Osteocyte (in vitro differentiated cells): ENCODE measurements at regions not wholly inside any gene's neighbourhood (a gene's known extent, or its start where the extent isn't known, plus 50 kb on each side); places are given as distances from the start of the nearest gene placed in this dataset.
"Not testable (repeated sequence)": the region's sequence is repeated elsewhere in the genome, so short reads cannot be mapped to it uniquely, and the experiment has no call there.

Experiments used
- DNase-seq: peaks from one replicate; pipeline ENCODE4 v3.0.0; 2021; ENCODE audit warnings: mixed read lengths; ENCODE audit not compliant: unreplicated experiment; ENCODE audit errors: extremely low spot score
- H3K27ac Mint-ChIP-seq: one replicate; pipeline ENCODE4 v1.8.0; 2021; ENCODE audit warnings: mild to moderate bottlenecking, mixed read lengths; ENCODE audit not compliant: unreplicated experiment
- H3K27me3 Mint-ChIP-seq: one replicate; pipeline ENCODE4 v1.8.0; 2021; ENCODE audit warnings: mixed read lengths; ENCODE audit not compliant: unreplicated experiment
- H3K36me3 Mint-ChIP-seq: one replicate; pipeline ENCODE4 v1.8.0; 2021; ENCODE audit warnings: mixed read lengths; ENCODE audit not compliant: unreplicated experiment
- H3K4me1 Mint-ChIP-seq: one replicate; pipeline ENCODE4 v1.8.0; 2021; ENCODE audit warnings: mixed read lengths; ENCODE audit not compliant: unreplicated experiment
- H3K4me3 Mint-ChIP-seq: one replicate; pipeline ENCODE4 v1.8.0; 2021; ENCODE audit warnings: mild to moderate bottlenecking, moderate library complexity, mixed read lengths; ENCODE audit not compliant: unreplicated experiment
- H3K9me3 Mint-ChIP-seq: one replicate; pipeline ENCODE4 v1.8.0; 2021; ENCODE audit warnings: mixed read lengths; ENCODE audit not compliant: unreplicated experiment
- CTCF ChIP-seq: fragments of 200-600 bp; sonication (generic); IDR thresholded peaks from 2 replicates; pipeline ENCODE4 v1.5.0; 2021; ENCODE audit warnings: antibody characterized with exemption, mild to moderate bottlenecking, moderate library complexity

DNA sequence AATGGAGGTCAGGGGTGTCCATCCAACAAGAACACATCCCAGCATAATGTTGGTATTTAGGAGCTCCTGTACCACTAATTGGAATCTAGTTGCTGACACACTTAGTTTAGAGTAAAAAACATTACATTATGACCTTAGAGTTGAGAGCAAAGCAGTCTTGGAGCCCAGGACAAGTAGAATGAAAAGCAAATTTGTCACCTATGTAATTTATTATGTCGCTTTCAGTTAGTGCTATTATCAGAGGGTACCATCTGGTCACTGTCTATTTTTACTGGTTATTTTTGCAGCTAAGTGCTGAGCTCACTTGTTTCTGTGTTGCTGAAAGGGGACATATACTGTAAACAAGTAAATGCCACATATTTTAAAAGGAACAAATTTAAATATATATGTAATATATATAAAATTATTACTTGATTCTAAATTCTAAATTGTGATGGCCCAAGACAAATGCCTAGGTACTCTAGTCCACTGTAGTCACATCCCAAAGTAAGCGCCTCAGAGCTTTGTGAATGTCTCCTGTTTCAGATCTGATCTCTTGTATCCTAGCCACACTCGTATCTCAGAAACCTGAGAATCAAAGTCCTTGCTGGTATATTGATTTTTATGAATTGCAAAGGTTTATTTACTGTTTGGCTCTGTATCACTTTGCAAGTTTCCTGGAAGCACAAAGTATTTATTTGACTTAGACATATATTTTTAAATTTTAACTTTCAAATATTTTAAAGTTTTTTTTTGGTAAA lies 148.6 kb upstream of the MAN1A1 start:
- Mint-ChIP-seq H3K27me3 (peaks cover 7% of the 10 kb centered on the region), H3K27ac (no peak overlapping the region), H3K4me1 (no peaks in the 10 kb centered on the region), H3K36me3 (no peaks in the 10 kb centered on the region), H3K9me3 (no peaks in the 10 kb centered on the region), H3K4me3 (no peak overlapping the region)
- DNase-seq: no peak
- no peak for TF ChIP-seq CTCF

DNA sequence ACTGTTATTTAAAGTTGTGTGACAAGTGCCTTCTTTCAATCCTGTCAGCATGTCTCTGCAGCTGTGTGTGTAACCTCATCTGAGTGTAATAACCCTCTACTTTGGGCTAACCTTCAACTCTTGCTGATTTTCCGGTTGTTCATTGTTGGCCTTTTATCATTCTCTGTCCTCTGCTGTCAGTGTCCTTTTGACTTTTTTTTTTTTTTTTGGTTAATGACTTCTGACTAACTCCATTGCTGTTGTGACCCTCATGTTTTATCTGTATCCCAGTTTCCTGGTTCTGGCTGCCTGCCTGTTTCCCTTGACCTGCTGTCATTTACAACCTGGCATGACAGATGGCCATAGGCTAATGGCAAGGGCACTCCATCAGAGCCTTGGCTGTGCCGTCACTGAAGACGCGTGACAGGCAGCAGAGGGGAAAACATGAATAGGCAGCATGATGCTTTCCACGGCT lies 145.7 kb upstream of the MAN1A1 start:
- Mint-ChIP-seq H3K27me3 (peaks cover 8% of the 10 kb centered on the region), H3K4me3 (no peak overlapping the region), H3K9me3 (no peaks in the 10 kb centered on the region), H3K36me3 (no peaks in the 10 kb centered on the region), H3K4me1 (no peaks in the 10 kb centered on the region), H3K27ac (no peak overlapping the region)
- DNase-seq: no peak
- TF ChIP-seq CTCF: no peak

GRCh38 chr6:119493980-119494379 lies 144.4 kb upstream of the MAN1A1 start:
- Mint-ChIP-seq H3K4me1 (no peaks in the 10 kb centered on the region), H3K4me3 (no peak overlapping the region), H3K27ac (no peak overlapping the region), H3K9me3 (no peaks in the 10 kb centered on the region), H3K27me3 (peaks cover 6% of the 10 kb centered on the region), H3K36me3 (no peaks in the 10 kb centered on the region)
- no peak for TF ChIP-seq CTCF
- no peak for DNase-seq

- H3K4me3 Mint-ChIP-seq, H3K27ac Mint-ChIP-seq, H3K36me3 Mint-ChIP-seq: not testable (repeated sequence)
These were observed 141.6 kb upstream of the MAN1A1 start for GRCh38 chr6:119491112-119491511.

DNA sequence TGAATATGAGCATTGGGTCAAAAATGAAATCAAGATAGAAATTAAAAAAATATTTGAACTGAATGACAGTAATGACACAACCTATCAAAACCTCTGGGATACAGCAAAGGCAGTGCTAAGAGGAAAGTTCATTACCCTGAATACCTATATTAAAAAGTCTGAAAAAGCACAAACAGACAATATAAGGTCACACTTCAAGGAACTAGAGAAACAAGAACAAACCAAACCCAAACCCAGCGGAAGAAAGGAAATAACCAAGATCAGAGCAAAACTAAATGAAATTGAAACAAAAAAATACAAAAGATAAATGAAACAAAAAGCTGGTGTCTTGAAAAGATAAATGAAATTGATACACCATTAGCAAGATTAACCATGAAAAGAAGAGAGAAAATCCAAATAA lies 140.5 kb upstream of the MAN1A1 start:
- not testable (repeated sequence) for H3K27me3 Mint-ChIP-seq

More at GRCh38 chr6:119491112-119491511, 141.6 kb upstream of the MAN1A1 start:
- not testable (repeated sequence) for DNase-seq, H3K9me3 Mint-ChIP-seq, H3K4me1 Mint-ChIP-seq, H3K27me3 Mint-ChIP-seq

GRCh38 chr6:119484598-119484997 lies 135.0 kb upstream of the MAN1A1 start:
- H3K9me3 Mint-ChIP-seq: peaks cover 3% of the 10 kb centered on the region
- no peak for DNase-seq
- H3K27ac Mint-ChIP-seq: no peak overlapping the region
- H3K27me3 Mint-ChIP-seq: peaks cover 6% of the 10 kb centered on the region
- H3K4me1 Mint-ChIP-seq: peaks cover 3% of the 10 kb centered on the region
- no peak overlapping the region for H3K4me3 Mint-ChIP-seq
- no peaks in the 10 kb centered on the region for H3K36me3 Mint-ChIP-seq
- TF ChIP-seq CTCF: no peak

More for the DNA sequence above, 140.5 kb upstream of the MAN1A1 start:
- not testable (repeated sequence) for H3K9me3 Mint-ChIP-seq, H3K4me3 Mint-ChIP-seq, H3K36me3 Mint-ChIP-seq, H3K4me1 Mint-ChIP-seq, DNase-seq, H3K27ac Mint-ChIP-seq
